Activated CD4-positive, alpha-beta T cell treated with anti-CD3 and anti-CD28 coated beads, Interleukin-2, amount 10 ng/mL, durations not matched to agents 24 days and 14 days (primary cell): ENCODE measurements at regions not wholly inside any gene's neighbourhood (a gene's known extent, or its start where the extent isn't known, plus 50 kb on each side); places are given as distances from the start of the nearest gene placed in this dataset.

ENCODE experiments used
- DNase-seq: peaks from one replicate; pipeline ENCODE4 v3.0.0; 2022
- H3K27ac Mint-ChIP-seq: one replicate; pipeline ENCODE4 v1.8.0; 2022; ENCODE audit warnings: mild to moderate bottlenecking, mixed read lengths
- H3K27me3 Mint-ChIP-seq: one replicate; pipeline ENCODE4 v1.8.0; 2022; ENCODE audit warnings: mixed read lengths
- H3K36me3 Mint-ChIP-seq: one replicate; pipeline ENCODE4 v1.8.0; 2022; ENCODE audit warnings: low read depth, mild to moderate bottlenecking, mixed read lengths
- H3K4me1 Mint-ChIP-seq: one replicate; pipeline ENCODE4 v1.8.0; 2021; ENCODE audit warnings: mixed read lengths
- H3K4me3 Mint-ChIP-seq: one replicate; pipeline ENCODE4 v1.8.0; 2022; ENCODE audit warnings: mild to moderate bottlenecking, moderate library complexity, mixed read lengths
- H3K9me3 Mint-ChIP-seq: one replicate; pipeline ENCODE4 v1.8.0; 2021; ENCODE audit warnings: mixed read lengths
- intact Hi-C: fragments of 100-400 bp; cut with micrococcal nuclease; formaldehyde crosslinking; loops from one replicate; pipeline ENCODE4 v1.15.1; 2023

GRCh38 chr19:29278716-29279115, 65.8 kb upstream of the UQCRFS1 start:
- peaks cover 14% of the 10 kb centered on the region for H3K27me3 Mint-ChIP-seq
- no peak overlapping the region for H3K27ac Mint-ChIP-seq
- peaks cover 9% of the 10 kb centered on the region for H3K4me1 Mint-ChIP-seq
- H3K9me3 Mint-ChIP-seq, result no peaks in the 10 kb centered on the region
- DNase-seq, result no peak
- H3K36me3 Mint-ChIP-seq, result no peaks in the 10 kb centered on the region
- intact Hi-C loops, result no loop called here
- H3K4me3 Mint-ChIP-seq, result no peak overlapping the region

GRCh38 chr19:29283366-29283765, 70.4 kb upstream of the UQCRFS1 start:
- Mint-ChIP-seq H3K36me3 (no peaks in the 10 kb centered on the region), H3K9me3 (no peaks in the 10 kb centered on the region), H3K27ac (no peak overlapping the region), H3K27me3 (peaks cover 13% of the 10 kb centered on the region), H3K4me1 (no peaks in the 10 kb centered on the region), H3K4me3 (no peak overlapping the region)
- intact Hi-C loops, result no loop called here
- no peak for DNase-seq

GRCh38 chr19:29285187-29285687, 72.3 kb upstream of the UQCRFS1 start:
- Mint-ChIP-seq H3K27ac (no peak overlapping the region), H3K9me3 (no peaks in the 10 kb centered on the region), H3K4me3 (no peak overlapping the region), H3K36me3 (no peaks in the 10 kb centered on the region), H3K4me1 (no peaks in the 10 kb centered on the region), H3K27me3 (peaks cover 12% of the 10 kb centered on the region)
- intact Hi-C loops, result no loop called here
- no peak for DNase-seq

GRCh38 chr19:29285878-29286277, 72.9 kb upstream of the UQCRFS1 start:
- Mint-ChIP-seq H3K9me3 (no peaks in the 10 kb centered on the region), H3K36me3 (no peaks in the 10 kb centered on the region), H3K27ac (no peak overlapping the region), H3K4me1 (no peaks in the 10 kb centered on the region), H3K4me3 (no peak overlapping the region), H3K27me3 (peaks cover 7% of the 10 kb centered on the region)
- intact Hi-C loops, result no loop called here
- DNase-seq, result no peak

GRCh38 chr19:29287061-29287460, 74.1 kb upstream of the UQCRFS1 start:
- intact Hi-C loops, result no loop called here
- DNase-seq, result no peak
- no peak overlapping the region for H3K27ac Mint-ChIP-seq
- H3K9me3 Mint-ChIP-seq, result no peaks in the 10 kb centered on the region
- no peaks in the 10 kb centered on the region for H3K4me1 Mint-ChIP-seq
- H3K27me3 Mint-ChIP-seq, result peaks cover 2% of the 10 kb centered on the region
- no peaks in the 10 kb centered on the region for H3K36me3 Mint-ChIP-seq
- no peak overlapping the region for H3K4me3 Mint-ChIP-seq

GRCh38 chr19:29288256-29288655, 75.3 kb upstream of the UQCRFS1 start:
- Mint-ChIP-seq H3K9me3 (no peaks in the 10 kb centered on the region), H3K4me3 (no peak overlapping the region), H3K36me3 (no peaks in the 10 kb centered on the region), H3K27me3 (peaks cover 2% of the 10 kb centered on the region), H3K4me1 (no peaks in the 10 kb centered on the region), H3K27ac (no peak overlapping the region)
- DNase-seq, result no peak
- intact Hi-C loops, result no loop called here

GRCh38 chr19:29289020-29289419, 76.1 kb upstream of the UQCRFS1 start:
- Mint-ChIP-seq H3K27me3 (peaks cover 2% of the 10 kb centered on the region), H3K27ac (no peak overlapping the region), H3K4me1 (no peaks in the 10 kb centered on the region), H3K36me3 (no peaks in the 10 kb centered on the region), H3K9me3 (no peaks in the 10 kb centered on the region), H3K4me3 (no peak overlapping the region)
- no peak for DNase-seq
- intact Hi-C loops, result no loop called here

GRCh38 chr19:29290853-29291252, 77.9 kb upstream of the UQCRFS1 start:
- H3K36me3 Mint-ChIP-seq, result no peaks in the 10 kb centered on the region
- peaks cover 2% of the 10 kb centered on the region for H3K4me1 Mint-ChIP-seq
- no peak for DNase-seq
- H3K27me3 Mint-ChIP-seq, result peaks cover 2% of the 10 kb centered on the region
- H3K4me3 Mint-ChIP-seq, result no peak overlapping the region
- no peaks in the 10 kb centered on the region for H3K9me3 Mint-ChIP-seq
- no peak overlapping the region for H3K27ac Mint-ChIP-seq
- intact Hi-C loops, result no loop called here

GRCh38 chr19:29292153-29292552, 79.2 kb upstream of the UQCRFS1 start:
- Mint-ChIP-seq H3K27me3 (no peaks in the 10 kb centered on the region), H3K36me3 (no peaks in the 10 kb centered on the region), H3K4me3 (no peak overlapping the region), H3K27ac (no peak overlapping the region), H3K9me3 (no peaks in the 10 kb centered on the region), H3K4me1 (peaks cover 2% of the 10 kb centered on the region)
- intact Hi-C loops, result no loop called here
- DNase-seq, result no peak

- no peak overlapping the region for H3K27ac Mint-ChIP-seq
- no peaks in the 10 kb centered on the region for H3K36me3 Mint-ChIP-seq
- H3K4me3 Mint-ChIP-seq, result no peak overlapping the region
- intact Hi-C loops, result no loop called here
- no peaks in the 10 kb centered on the region for H3K9me3 Mint-ChIP-seq
- no peaks in the 10 kb centered on the region for H3K27me3 Mint-ChIP-seq
- DNase-seq, result no peak
- H3K4me1 Mint-ChIP-seq, result peaks cover 2% of the 10 kb centered on the region
Measured at GRCh38 chr19:29292562-29292961, 79.6 kb upstream of the UQCRFS1 start.

- Mint-ChIP-seq H3K36me3 (no peaks in the 10 kb centered on the region), H3K27me3 (no peaks in the 10 kb centered on the region), H3K4me3 (no peak overlapping the region), H3K4me1 (peaks cover 2% of the 10 kb centered on the region), H3K9me3 (no peaks in the 10 kb centered on the region), H3K27ac (no peak overlapping the region)
- DNase-seq, result no peak
- intact Hi-C loops, result no loop called here
Measured at GRCh38 chr19:29293292-29293691, 80.3 kb upstream of the UQCRFS1 start.

GRCh38 chr19:29293736-29294342, 80.9 kb upstream of the UQCRFS1 start:
- Mint-ChIP-seq H3K4me3 (no peak overlapping the region), H3K27ac (no peak overlapping the region), H3K36me3 (no peaks in the 10 kb centered on the region), H3K27me3 (no peaks in the 10 kb centered on the region), H3K4me1 (peaks cover 2% of the 10 kb centered on the region), H3K9me3 (no peaks in the 10 kb centered on the region)
- DNase-seq, result no peak
- intact Hi-C loops, result no loop called here

GRCh38 chr19:29294343-29294811, 81.4 kb upstream of the UQCRFS1 start:
- H3K27ac Mint-ChIP-seq, result no peak overlapping the region
- no peak overlapping the region for H3K4me3 Mint-ChIP-seq

GRCh38 chr19:29295285-29295684, 82.3 kb upstream of the UQCRFS1 start:
- H3K27me3 Mint-ChIP-seq, result no peaks in the 10 kb centered on the region
- no peak overlapping the region for H3K27ac Mint-ChIP-seq
- H3K36me3 Mint-ChIP-seq, result no peaks in the 10 kb centered on the region
- no peak for DNase-seq
- intact Hi-C loops, result no loop called here
- peaks cover 2% of the 10 kb centered on the region for H3K4me1 Mint-ChIP-seq
- no peaks in the 10 kb centered on the region for H3K9me3 Mint-ChIP-seq
- no peak overlapping the region for H3K4me3 Mint-ChIP-seq

More at GRCh38 chr19:29294343-29294811, 81.4 kb upstream of the UQCRFS1 start:
- no peaks in the 10 kb centered on the region for H3K36me3 Mint-ChIP-seq
- no peaks in the 10 kb centered on the region for H3K9me3 Mint-ChIP-seq
- H3K4me1 Mint-ChIP-seq, result peaks cover 2% of the 10 kb centered on the region
- H3K27me3 Mint-ChIP-seq, result no peaks in the 10 kb centered on the region
- DNase-seq, result no peak
- intact Hi-C loops, result no loop called here

- H3K4me3 Mint-ChIP-seq, result no peak overlapping the region
- H3K27ac Mint-ChIP-seq, result no peak overlapping the region
- no peak for DNase-seq
- peaks cover 2% of the 10 kb centered on the region for H3K4me1 Mint-ChIP-seq
- intact Hi-C loops, result no loop called here
- no peaks in the 10 kb centered on the region for H3K9me3 Mint-ChIP-seq
- H3K27me3 Mint-ChIP-seq, result no peaks in the 10 kb centered on the region
- no peaks in the 10 kb centered on the region for H3K36me3 Mint-ChIP-seq
Measured at GRCh38 chr19:29297381-29297780, 84.4 kb upstream of the UQCRFS1 start.
